Osteoblast (primary cell): ENCODE measurements at regions not wholly inside any gene's neighbourhood (a gene's known extent, or its start where the extent isn't known, plus 50 kb on each side); places are given as distances from the start of the nearest gene placed in this dataset.

ENCODE experiments used
- DNase-seq: peaks from one replicate; pipeline ENCODE4 v3.0.0; 2011; ENCODE audit warnings: low spot score, mixed read lengths; ENCODE audit not compliant: insufficient read length; ENCODE audit errors: missing footprints
- H2AFZ ChIP-seq: 2 replicates; pipeline ENCODE4 v1.6.0; 2011; ENCODE audit warnings: mild to moderate bottlenecking, low read length
- H3K27ac ChIP-seq: 2 replicates; pipeline ENCODE4 v1.5.1; 2011; ENCODE audit warnings: mild to moderate bottlenecking, low read depth, low read length, moderate library complexity
- H3K27me3 ChIP-seq: 2 replicates; pipeline ENCODE4 v1.6.0; 2012; ENCODE audit warnings: mild to moderate bottlenecking, control low read depth, inconsistent platforms, low read length, moderate library complexity; ENCODE audit not compliant: insufficient read depth
- H3K36me3 ChIP-seq: 2 replicates; pipeline ENCODE4 v1.5.1; 2011; ENCODE audit warnings: mild to moderate bottlenecking, low read length, control low read depth, moderate library complexity; ENCODE audit not compliant: insufficient read depth
- H3K4me1 ChIP-seq: 2 replicates; pipeline ENCODE4 v1.5.1; 2011; ENCODE audit warnings: mild to moderate bottlenecking, low read length, control low read depth, moderate library complexity; ENCODE audit not compliant: insufficient read depth
- H3K4me2 ChIP-seq: 2 replicates; pipeline ENCODE4 v1.6.0; 2011; ENCODE audit warnings: mild to moderate bottlenecking, low read length; ENCODE audit not compliant: insufficient read depth
- H3K4me3 ChIP-seq: fragments of 200-600 bp; sonication (generic); 3 replicates; pipeline ENCODE4 v1.5.1; 2012; ENCODE audit warnings: mild to moderate bottlenecking, low read length, inconsistent platforms; ENCODE audit not compliant: insufficient read depth
- H3K79me2 ChIP-seq: 2 replicates; pipeline ENCODE4 v1.6.0; 2012; ENCODE audit warnings: mild to moderate bottlenecking, low read length, control low read depth, inconsistent platforms; ENCODE audit not compliant: insufficient read depth
- H3K9me3 ChIP-seq: 2 replicates; pipeline ENCODE4 v1.5.1; 2011; ENCODE audit warnings: low read depth, low read length, control low read depth
- H4K20me1 ChIP-seq: 2 replicates; pipeline ENCODE4 v1.6.0; 2012; ENCODE audit warnings: mild to moderate bottlenecking, low read length, control low read depth; ENCODE audit not compliant: insufficient read depth
- TF ChIP-seq, protein P1 (sequence below): IDR thresholded peaks from 2 replicates; pipeline ENCODE4 v1.5.1; 2011; ENCODE audit warnings: mild to moderate bottlenecking, low read depth, low read length, moderate library complexity; ENCODE audit errors: extremely low read depth

DNA sequence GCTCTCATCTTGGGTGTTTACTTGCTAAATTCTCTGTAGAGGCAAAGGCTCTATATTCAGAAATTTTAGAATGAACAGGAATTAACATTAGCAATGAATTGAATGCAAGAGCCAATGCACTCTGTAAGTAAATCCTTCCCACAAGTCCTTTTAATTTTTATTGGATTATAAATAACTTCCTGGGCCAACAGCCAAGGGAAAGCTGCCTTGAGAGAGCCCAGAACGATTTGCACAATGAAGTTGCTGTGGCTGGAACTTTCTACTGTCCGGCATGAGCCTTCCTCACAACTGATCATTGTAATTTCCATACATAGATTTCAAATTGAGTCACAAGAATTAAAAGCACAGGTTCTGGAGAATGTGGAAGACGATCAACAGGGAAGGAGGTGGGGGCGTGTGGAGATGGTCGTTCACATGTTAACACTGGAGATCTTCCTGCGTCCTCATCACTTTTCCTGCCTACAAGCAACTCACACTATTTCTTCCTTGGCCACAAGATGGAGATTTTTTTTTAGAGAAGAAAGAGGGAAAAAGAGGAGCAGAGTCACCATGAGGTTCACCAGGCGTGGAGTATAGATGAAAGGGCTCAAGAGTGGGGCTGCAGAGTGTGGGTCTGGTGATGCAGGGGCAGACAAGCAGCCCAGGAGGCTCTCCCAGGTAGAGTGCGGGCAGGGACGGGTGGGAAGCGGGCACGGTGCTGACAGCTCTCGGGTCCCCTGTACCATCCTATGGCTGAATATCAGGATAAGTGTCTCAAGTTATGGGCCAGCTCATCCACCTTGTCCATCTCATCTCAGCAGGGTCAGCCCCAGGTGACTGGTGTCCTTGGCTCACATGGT lies 110.7 kb downstream of the SOX1 start:
- H3K27me3 ChIP-seq: no peaks in the 10 kb centered on the region
- H2AFZ ChIP-seq: no peak overlapping the region
- H3K4me1 ChIP-seq: no peaks in the 10 kb centered on the region
- no peaks in the 10 kb centered on the region for H3K79me2 ChIP-seq
- H3K4me3 ChIP-seq: no peak overlapping the region
- H4K20me1 ChIP-seq: no peaks in the 10 kb centered on the region
- TF ChIP-seq, protein P1, sequence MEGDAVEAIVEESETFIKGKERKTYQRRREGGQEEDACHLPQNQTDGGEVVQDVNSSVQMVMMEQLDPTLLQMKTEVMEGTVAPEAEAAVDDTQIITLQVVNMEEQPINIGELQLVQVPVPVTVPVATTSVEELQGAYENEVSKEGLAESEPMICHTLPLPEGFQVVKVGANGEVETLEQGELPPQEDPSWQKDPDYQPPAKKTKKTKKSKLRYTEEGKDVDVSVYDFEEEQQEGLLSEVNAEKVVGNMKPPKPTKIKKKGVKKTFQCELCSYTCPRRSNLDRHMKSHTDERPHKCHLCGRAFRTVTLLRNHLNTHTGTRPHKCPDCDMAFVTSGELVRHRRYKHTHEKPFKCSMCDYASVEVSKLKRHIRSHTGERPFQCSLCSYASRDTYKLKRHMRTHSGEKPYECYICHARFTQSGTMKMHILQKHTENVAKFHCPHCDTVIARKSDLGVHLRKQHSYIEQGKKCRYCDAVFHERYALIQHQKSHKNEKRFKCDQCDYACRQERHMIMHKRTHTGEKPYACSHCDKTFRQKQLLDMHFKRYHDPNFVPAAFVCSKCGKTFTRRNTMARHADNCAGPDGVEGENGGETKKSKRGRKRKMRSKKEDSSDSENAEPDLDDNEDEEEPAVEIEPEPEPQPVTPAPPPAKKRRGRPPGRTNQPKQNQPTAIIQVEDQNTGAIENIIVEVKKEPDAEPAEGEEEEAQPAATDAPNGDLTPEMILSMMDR: no peak
- H3K9me3 ChIP-seq: peaks cover 2% of the 10 kb centered on the region
- no peak overlapping the region for H3K4me2 ChIP-seq
- no peaks in the 10 kb centered on the region for H3K36me3 ChIP-seq
- no peak overlapping the region for H3K27ac ChIP-seq
- no peak for DNase-seq

DNA sequence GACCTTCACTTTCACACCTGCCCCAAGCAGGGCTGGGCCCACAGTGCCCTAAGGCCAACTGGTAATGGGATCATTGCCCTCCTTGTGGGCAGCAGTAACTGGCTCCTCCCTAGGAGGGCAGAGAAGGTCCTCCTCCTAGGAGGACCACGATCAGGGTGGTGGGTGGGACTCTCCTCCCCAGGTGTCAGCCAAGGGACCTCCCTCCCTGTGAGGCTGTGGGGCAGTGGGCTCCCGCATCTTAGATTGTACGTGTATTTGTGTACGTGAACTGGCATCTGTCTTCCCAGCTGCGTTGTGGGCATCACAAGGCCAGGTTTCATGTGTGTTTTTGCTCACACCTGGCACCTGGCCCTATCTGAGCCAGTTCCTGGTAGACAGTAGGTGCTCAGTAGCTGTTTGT lies 111.8 kb downstream of the SOX1 start:
- H3K4me3 ChIP-seq: no peak overlapping the region
- H3K27me3 ChIP-seq: no peaks in the 10 kb centered on the region
- H3K79me2 ChIP-seq: no peaks in the 10 kb centered on the region
- H3K4me1 ChIP-seq: no peaks in the 10 kb centered on the region
- H3K36me3 ChIP-seq: no peaks in the 10 kb centered on the region
- DNase-seq: no peak
- H2AFZ ChIP-seq: no peak overlapping the region
- TF ChIP-seq, protein P1: no peak
- no peaks in the 10 kb centered on the region for H4K20me1 ChIP-seq
- H3K9me3 ChIP-seq: no peaks in the 10 kb centered on the region
- no peak overlapping the region for H3K27ac ChIP-seq
- no peak overlapping the region for H3K4me2 ChIP-seq

DNA sequence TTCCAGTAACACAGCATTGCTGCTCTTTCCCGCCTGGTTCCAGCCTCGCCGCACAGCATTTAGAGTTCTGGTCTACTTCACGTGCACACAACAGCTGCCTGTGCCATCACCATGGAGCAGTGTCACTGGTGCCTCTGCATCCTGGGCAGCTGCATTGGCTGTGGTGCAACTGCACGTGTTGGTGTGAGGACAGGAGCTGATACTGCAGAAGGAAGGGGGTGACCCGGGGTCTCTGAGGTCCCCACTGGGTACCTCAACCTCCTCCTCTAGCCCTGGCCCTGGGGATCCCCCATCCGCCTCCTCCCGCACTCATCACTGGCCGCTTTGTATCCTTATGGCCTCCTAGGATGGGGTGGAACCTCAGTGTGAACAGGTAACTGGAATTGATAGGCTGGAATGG lies 112.5 kb downstream of the SOX1 start:
- Histone ChIP-seq H3K27me3 (no peaks in the 10 kb centered on the region), H3K4me3 (no peak overlapping the region), H2AFZ (no peak overlapping the region), H3K4me2 (no peak overlapping the region), H4K20me1 (no peaks in the 10 kb centered on the region), H3K4me1 (no peaks in the 10 kb centered on the region), H3K9me3 (no peaks in the 10 kb centered on the region), H3K27ac (no peak overlapping the region), H3K79me2 (no peaks in the 10 kb centered on the region), H3K36me3 (no peaks in the 10 kb centered on the region)
- TF ChIP-seq, protein P1: no peak
- no peak for DNase-seq

DNA sequence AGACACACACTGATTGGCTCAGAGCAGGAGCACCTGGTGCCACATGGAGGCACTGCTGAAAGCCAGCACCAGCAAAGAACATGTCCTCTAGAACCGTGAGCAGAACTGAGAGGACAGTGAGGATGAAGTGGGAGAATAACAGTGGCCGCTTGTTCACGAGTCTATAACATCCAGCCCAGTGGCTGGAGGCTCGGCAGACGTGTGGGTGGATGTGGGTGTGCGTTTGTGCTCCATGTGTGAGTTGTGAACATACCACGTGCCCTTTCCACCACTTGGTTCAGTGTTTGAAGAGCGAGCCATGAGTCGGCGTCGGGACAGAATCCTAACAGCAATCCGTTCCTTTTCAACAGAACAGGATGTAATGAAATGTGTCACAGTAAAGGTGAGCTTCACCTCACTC lies 113.0 kb downstream of the SOX1 start:
- TF ChIP-seq, protein P1: no peak
- no peaks in the 10 kb centered on the region for H3K9me3 ChIP-seq
- no peak overlapping the region for H3K4me2 ChIP-seq
- no peaks in the 10 kb centered on the region for H4K20me1 ChIP-seq
- no peaks in the 10 kb centered on the region for H3K36me3 ChIP-seq
- no peak overlapping the region for H3K4me3 ChIP-seq
- no peak overlapping the region for H2AFZ ChIP-seq
- no peaks in the 10 kb centered on the region for H3K4me1 ChIP-seq
- DNase-seq: no peak
- H3K27me3 ChIP-seq: no peaks in the 10 kb centered on the region
- H3K79me2 ChIP-seq: no peaks in the 10 kb centered on the region
- H3K27ac ChIP-seq: no peak overlapping the region
